NCI-H524 treated with DMSO at 0.1 percent for 48 hours (cell line): ENCODE measurements at regions not wholly inside any gene's neighbourhood (a gene's known extent, or its start where the extent isn't known, plus 50 kb on each side); places are given as distances from the start of the nearest gene placed in this dataset.

Experiments used
- DNase-seq: peaks from one replicate; lab custom pipeline; 2025; lab: John Stamatoyannopoulos, UW

GRCh38 chrX:121102101-121102500, 54.7 kb downstream of the GLUD2 start:
- no peak for DNase-seq

- DNase-seq, result peak; percentile 45
Observed at GRCh38 chrX:121103381-121103780, 56.0 kb downstream of the GLUD2 start.

- no peak for DNase-seq
Observed at GRCh38 chrX:121106484-121107235, 59.2 kb downstream of the GLUD2 start.

- no peak for DNase-seq
Observed at GRCh38 chrX:121109986-121110385, 62.6 kb downstream of the GLUD2 start.

DNA sequence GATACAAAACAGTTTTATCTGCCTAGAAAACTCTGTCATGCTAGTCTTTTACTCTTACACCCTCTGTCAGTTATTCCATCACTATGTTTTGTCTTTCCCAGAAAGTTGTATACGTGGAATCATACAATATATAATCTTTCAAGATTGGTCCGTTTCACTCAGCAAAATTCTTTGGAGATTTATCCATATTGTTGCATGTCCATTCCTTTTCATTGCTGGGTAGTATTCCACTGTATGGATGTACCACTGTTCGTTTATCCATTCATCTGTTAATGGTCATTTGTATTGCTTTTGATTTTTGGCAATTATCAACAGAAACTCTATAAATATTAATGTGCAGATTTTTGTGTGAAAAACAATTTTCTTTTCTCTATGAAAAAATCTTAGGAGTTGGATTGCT, 63.1 kb downstream of the GLUD2 start:
- no peak for DNase-seq

DNA sequence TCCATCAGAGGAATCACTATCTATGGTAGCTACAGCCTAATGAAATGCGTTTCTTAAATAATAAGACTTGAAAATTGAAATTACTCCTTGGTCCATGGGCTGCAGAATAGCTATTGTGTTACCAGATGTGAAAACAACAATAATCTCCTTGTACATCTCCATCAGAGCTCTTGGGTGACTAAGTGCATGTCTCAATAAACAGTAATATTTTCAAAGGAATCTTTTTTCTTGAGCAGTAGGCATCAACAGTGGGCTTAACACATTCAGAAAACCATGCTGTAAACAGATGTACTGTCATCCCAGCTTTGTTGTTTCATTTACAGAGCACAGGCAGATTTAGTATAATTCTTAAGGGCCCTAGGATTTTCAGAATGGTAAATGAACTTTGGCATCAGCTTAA, 67.3 kb downstream of the GLUD2 start:
- no peak for DNase-seq

- DNase-seq, result no peak
Observed at GRCh38 chrX:121120690-121121605, 73.5 kb downstream of the GLUD2 start.

GRCh38 chrX:121122332-121122731, 74.9 kb downstream of the GLUD2 start:
- DNase-seq, result no peak

- peak; percentile 90 for DNase-seq
Observed at GRCh38 chrX:121128925-121129877, 81.8 kb downstream of the GLUD2 start.

GRCh38 chrX:121132675-121133074, 85.3 kb downstream of the GLUD2 start:
- DNase-seq, result no peak

GRCh38 chrX:121135488-121136207, 88.2 kb downstream of the GLUD2 start:
- DNase-seq, result no peak

- DNase-seq, result no peak
Observed at GRCh38 chrX:121146059-121146628, 98.7 kb downstream of the GLUD2 start.

DNA sequence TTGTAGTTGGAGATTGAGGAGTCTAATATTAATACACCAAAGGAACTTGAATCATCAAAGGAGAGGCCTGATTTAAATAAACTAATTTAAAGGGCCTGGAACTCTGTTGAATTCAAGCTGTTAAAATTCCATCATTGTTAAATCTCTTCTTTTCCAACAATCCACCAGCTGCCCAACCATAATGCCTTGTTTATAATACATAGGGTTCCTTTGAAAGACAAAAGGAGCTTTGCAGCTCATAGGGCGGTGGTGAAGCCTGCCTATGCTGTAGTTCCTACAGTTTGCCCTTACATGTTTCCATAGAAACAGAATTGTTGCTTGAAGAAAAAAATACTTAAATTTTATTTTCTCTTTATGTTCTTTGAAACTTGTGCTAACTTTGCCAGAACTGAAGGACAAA, 102.8 kb downstream of the GLUD2 start:
- no peak for DNase-seq

- DNase-seq, result no peak
Observed at GRCh38 chrX:121151293-121151692, 103.9 kb downstream of the GLUD2 start.

DNA sequence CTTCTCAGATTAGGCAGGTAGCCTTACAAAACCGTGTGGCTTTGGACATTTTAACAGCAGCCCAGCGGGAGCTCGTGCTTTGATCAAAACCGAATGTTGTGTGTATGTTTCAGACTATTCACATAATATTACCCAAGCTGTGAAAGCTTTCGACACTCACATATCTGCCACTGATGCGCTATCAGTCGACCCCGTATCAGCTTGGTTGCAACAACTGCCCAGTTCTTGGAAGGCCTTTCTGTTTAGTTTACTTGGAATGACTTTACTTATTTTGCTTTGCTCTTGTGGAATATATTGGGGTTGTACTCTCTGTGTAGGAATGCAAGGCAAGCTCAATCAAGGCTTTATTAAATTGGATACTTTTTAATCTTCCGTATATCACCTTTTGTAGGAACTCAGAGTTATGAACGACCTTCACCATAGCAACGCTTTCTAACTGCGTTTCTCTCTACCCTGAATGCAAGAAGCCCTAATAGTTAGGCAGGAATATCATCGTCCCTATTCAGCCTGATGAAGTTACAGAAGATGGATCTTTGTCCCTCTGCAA, 107.5 kb downstream of the GLUD2 start:
- DNase-seq, result no peak

GRCh38 chrX:121160987-121161386, 113.6 kb downstream of the GLUD2 start:
- DNase-seq, result no peak

DNA sequence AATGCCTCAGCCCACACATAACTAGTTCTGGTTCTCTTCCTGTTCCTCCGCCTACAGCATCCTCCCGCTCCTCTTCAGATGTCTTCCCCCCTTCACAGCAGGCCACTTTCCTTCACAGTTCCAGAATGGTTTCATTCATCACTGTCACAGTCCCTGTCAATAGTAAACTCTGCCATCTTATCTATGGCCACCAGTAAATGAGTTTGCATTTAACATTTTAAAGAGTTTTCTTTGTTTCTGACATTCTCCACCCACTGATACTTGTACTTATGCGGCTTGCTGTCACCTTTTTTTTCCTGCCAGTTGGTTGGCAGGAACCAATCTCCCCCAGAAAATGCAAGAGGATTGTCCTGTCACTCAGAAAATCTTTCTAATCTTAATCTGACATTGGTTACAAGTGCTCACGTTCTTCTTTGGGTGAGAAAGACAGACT, 114.1 kb downstream of the GLUD2 start:
- no peak for DNase-seq

- no peak for DNase-seq
Observed at GRCh38 chrX:121163443-121163842, 116.0 kb downstream of the GLUD2 start.

- DNase-seq, result no peak
Observed at GRCh38 chrX:121165930-121166359, 118.5 kb downstream of the GLUD2 start.
